ENCODE measurements at regions not wholly inside any gene's neighbourhood (a gene's known extent, or its start where the extent isn't known, plus 50 kb on each side); places are given as distances from the start of the nearest gene placed in this dataset.

DNA sequence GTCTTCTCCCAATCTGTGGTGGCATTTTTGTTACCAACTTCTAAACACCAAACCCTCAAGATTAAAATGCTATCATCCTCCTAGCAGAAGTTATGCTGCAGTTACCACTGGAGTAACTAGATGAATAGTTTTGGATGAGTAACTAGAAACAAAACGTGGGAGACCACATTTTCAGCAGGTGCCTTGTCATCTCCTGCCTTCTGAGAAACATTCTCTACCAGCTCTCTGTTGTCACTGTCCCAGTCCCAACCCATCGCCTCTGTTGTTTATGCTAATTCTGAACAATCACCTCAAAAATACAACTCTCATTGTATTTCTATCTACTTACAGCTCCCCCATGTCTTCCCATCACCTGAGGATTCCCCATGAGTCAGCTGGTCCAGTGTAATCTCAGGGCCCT is 652.5 kb upstream of the ADAMTS16 start:
- DNase-seq (ENCODE audit: low spot score) = no peak

DNA sequence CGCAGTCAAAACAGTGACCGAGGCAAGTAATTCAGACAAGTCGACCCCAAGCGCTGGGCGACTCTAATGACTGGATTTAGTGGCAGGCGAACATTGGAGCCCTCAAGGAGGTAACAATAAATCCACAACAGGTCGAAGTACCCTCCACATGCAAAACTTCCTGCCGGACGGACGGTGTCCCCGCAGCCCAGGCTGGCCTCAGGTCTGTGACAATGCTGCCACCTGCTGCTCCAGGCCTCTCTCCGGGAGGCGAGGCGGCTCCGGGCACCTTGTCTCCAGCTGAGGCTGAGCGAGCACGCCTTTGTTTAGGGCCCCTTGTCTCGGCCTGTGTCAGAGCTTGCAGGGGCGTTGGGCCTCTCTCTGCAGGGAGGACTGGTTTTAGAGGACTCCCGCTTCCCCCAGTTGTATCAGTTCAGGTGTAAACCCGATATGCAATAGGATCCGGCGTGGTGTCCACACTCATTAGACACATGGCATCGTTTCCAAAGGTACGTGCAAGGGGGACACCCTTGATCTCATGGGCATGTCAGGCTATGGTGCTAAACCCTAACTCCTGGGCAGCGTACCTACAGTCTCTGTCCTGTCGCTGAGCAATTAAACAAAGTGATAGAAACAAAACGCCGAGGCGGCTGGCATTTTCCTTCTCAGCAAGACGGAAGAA is 628.0 kb upstream of the ADAMTS16 start:
- DNase-seq (ENCODE audit: low spot score) = peak; percentile 68

DNA sequence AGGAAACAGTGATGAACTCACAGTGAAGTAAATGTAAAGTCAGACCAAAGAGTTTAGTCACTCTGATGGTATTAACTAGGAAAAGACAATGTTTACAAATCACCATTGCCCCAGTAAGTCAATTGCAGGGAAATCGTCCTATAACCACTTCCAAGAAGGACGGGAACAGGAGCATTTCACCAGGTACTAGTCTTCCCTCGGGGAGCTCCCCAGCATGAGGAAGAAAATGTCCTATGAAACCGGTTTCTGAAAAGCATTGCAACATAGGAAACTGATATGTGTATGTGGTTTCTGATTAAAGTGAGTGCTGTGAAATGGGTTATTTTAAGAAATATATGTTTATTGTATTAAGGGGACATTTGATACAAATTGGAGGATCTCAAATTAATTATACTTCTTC is 626.7 kb upstream of the ADAMTS16 start:
- no peak for DNase-seq (ENCODE audit: low spot score)

DNA sequence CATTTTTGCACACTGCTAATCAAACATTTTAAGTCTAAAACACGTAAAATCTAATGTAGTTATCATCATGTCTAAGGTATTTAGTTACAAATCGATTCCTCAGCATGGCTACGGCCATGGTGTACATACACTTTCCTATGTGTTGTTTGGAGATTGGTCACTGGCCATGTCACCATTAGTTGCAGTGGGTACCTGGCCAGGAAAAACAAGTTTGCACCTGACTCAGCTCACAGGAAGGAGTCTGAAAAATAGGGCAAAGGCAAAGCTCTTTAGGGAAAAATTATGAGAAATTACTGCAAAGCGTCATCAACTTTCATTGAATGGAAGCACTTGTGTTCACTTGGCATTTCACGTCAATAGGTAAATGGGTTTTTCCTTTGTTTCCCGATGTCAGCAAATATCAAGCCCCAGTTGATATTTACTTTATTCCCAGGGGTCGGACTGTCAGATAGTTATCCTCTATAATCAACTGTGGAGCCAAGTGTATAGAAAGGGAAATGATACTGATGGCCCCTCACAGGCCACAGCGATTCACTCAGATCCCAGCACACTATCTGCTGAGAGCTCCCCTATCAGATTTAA is 626.0 kb upstream of the ADAMTS16 start:
- no peak for DNase-seq (ENCODE audit: low spot score)

DNA sequence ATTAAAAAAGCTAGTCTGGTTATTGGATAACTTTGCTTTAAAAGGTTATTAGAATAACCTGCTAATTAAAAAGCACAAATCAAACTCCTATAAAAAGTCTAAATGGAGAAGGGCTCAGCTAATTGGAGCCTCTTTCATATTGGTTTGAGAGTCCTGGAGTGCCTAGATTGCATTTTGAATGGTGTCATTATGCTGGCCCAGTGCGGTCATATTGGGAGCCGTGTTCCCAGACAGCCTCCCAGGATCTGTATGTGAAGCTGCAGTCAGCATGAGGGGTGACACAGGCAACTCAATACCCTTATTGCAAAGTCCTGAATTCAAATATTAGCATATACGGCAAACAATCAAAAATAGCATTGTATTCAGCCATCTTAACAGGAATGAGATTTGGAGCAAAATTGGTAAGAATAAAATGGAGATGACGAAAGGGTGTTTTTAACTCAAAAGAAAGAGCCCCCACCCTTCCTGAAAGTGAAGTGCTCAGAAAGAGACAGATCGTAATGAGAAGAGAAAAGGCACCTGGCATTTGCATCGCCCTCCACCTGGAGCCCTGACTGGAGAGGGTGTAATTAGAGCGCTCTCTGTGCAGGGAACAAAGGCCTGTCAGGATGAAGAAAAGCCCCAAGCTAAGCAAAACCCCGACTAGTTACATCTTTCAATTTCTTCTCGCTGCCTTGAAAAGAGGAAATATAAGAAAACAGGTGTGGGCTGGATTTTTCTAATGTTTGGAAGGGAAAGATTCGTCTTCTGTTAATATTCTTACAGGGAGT is 621.0 kb upstream of the ADAMTS16 start:
- no peak for DNase-seq (ENCODE audit: low spot score)

DNA sequence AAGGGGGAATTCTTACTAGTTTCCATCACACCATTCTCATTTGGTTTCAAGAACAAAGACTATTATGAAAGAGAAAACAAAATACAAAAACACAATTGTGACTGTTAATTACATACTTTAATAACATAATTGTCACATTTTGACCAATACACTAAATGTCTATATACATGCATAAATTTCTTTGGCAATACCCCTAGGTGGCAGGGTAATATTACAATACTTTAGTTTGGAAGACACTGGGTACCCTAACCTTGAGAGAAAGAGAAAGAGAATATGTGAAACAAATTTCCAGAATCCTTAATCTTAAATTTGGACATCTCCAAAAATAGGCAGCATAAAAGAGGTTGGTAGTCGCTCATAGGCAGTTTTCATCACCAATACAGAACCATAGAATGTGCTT is 619.6 kb upstream of the ADAMTS16 start:
- DNase-seq (ENCODE audit: low spot score) = peak; percentile 5

DNA sequence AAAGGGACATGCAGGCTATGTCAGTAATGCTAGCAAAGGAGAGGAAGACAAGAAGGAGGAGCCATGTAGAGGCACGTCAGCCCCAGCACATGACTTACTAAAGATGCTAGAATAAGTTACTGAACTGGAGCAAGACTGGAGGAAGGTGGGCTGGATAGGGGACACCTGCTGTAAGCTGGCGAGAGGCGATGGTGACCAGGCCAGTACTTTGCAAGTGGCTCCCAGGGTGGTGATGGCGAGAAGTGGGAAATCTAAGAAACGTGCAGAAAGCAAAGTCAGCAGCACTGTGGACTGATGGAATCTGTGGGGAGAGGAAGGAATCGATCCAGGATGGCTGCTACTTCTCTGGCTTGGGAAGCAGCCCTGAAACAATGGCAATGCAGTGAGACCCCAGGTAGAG is 617.1 kb upstream of the ADAMTS16 start:
- DNase-seq (ENCODE audit: low spot score) = no peak

DNA sequence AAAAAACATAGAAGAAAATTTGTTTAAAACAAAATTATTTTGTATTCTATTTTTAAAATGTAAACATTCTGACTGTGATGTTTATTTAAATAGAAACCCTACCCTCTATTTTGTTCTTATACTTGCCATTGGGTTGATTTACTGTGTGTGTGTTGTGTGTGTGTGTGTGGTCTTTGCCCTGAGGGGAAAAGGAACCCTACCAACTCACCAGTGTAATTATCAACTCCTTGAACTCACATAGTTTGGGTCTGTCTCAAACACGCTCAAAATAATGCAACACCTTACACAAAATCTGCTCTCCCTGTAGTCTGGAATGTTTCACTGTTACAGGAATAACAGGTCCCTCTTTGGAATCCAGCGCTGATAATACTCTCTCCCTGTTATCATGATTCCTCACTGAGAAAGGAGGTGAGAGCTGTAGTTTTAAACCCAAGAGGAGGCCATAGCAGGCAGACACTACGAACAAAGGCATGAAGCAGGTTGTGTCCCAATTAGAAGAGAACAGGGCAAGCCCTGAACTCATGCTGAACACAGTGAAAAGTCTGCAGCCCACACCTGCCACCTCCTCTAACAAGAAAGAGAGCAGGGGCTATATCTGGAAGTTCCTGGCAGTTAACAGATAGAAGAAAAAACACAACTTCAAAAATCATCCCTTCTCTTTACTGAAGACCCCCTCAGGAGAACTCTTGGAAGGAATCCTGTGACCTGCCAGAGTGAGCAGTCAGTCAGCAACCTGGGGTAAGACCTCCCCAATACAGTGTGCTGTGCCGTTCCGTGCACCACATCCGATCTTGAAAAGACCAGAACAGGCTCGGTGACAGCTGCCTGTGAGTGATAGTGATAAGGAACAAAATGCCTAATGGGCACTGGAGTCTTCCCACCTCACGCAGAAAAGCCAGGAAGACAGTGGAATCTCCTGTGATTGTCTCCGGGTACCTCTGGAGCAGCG is 608.1 kb upstream of the ADAMTS16 start:
- no peak for DNase-seq (ENCODE audit: low spot score)

DNA sequence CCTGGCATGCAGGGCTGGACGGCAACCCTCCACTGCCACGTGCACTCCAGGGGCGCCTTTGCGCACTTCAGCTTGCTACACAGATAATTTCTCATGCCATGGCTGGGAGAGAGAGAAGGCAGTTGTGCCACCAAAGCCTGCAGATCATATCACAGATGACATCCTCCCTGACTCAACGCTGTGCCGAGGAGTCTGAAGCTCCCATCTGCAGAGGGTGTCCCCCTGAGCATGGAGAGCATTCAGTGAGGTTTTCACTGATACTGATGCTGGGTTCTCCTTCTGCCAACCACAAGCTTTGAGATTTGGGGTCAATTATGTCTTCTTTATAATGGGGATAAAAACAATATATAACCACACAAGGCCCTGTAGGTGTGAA is 607.4 kb upstream of the ADAMTS16 start:
- DNase-seq (ENCODE audit: low spot score) = no peak

DNA sequence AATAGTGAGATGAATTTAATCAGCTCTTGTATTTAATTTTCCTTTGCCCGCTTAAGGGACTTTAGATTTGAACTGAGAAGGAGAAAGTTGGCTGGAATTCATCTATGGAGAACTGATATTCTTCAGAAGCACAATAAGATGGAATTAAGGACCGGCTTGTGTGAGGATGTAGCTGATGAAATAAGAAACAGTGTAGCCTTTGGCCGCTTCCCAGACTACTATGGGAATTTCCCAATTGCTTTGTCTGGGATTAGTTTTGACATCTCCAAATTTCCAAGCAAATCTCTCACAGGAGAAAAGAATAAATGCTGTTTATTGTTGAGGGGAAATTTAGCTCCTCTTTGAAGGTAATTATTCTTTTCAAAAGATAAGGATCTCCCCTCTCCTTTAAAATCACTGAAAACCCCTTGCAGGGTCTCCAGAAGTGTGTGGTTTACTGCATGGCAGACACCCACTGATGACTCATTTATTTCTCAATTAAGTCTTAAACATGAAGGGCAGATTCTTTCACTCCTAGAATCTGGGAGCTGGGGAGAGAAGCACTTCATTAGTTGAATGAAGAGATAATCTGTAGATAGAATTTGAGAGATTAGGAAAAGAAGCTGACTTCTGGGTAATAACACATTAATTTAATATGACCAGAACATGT is 606.5 kb upstream of the ADAMTS16 start:
- no peak for DNase-seq (ENCODE audit: low spot score)

DNA sequence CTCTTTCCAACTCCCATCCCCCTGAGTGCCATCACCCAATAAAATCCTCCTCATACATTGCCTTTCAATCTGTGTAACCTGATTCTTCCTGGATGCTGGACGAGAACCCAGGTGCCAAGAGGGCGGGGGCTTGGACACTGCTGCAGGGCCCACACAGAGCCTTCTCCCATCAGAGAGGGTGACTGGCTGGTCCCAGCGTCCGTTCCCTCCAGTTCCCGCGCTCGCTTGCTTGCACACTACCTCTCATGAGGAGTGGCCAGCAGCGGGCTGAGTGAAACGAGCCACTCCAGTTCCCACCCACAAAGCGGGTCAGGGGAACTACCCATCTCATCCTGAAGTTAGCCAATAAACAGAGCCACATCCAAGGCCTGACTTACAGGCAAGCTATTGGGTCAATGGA is 602.6 kb upstream of the ADAMTS16 start:
- DNase-seq (ENCODE audit: low spot score) = no peak

DNA sequence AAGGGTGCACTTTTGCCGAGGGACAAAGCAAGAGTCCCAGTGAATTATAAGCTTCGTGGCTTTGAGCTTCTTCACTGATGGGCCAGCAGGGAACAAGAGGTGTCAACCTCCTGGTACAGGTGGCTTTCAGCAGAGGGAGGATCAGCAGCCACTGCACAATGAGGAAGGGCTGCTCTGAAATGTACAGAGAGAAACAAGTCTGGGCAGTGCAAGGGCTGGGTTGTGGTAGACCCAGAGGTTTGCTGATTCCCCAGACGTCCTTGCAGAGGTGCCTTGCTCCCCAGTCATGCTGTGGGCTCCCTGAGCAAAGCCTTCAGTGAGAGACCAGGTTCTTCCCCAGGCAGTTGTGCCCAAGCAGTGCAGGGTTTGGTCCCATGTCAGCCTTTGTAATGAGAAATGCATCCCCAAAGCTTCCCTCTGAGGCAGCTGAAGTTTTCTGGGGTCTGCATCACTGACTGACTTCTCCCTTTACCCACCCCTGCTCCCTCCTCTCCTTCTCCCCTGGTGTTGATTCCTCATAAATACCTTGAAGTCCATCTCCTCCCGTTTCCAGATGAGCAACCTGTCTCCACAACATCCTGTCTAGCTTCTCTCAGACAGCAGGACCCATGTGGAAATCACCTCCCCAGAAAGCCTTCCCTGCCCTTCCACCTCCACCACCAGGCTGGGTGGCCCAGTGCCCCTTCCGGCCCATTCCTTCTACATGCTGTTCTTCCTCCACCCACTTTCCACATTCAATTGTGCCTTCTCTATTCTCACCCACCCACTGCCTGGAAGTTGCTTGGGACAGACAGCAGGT is 599.6 kb upstream of the ADAMTS16 start:
- no peak for DNase-seq (ENCODE audit: low spot score)

DNA sequence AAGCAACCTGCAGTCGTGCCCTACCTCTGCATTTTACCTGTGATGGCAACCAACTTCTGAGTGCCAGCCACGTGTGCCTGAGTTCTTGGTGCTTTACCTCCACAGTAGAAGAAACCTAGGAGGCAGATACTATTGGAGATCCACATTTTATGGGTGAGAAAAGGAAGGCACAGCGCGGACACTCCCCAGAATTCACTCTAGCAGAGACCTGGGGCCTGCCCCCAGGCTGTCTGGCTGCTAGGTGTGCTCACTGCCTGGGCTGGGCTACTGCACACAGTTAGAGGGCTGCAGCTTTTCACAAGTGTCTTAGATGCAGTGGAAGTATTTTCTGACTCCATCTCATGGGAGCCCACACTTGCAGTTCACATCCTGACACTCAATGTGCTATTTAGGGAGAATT is 598.8 kb upstream of the ADAMTS16 start:
- no peak for DNase-seq (ENCODE audit: low spot score)

DNA sequence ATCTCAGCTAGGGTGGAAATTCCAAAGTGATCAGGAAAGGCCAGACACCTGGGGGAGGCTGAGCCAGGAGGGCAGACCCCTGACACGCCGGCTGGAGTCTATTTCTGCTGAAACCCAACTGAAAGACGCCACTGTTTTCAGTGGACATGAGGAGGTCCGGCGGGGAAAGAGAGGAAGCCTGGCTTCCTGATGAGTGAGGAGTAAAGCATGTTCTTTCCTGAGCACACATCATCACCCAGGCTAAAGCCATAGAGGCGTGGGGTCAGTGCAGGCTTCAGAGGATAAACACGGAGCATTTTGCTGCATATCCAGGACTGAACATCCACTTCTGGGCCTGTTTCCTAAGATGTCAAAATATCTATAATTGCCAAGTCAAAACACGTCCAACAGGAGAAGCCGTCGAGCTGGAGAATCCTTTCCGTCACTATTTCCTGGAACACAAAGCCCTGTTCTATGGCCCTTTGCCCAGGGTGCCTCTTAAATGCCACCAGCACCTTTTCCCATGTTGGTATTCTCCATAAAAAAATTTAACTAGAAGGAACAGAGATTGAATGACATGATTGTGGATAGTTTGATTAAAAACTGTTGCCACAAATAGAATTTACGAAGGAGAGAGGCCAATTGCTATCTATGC is 597.9 kb upstream of the ADAMTS16 start:
- DNase-seq (ENCODE audit: low spot score) = no peak

DNA sequence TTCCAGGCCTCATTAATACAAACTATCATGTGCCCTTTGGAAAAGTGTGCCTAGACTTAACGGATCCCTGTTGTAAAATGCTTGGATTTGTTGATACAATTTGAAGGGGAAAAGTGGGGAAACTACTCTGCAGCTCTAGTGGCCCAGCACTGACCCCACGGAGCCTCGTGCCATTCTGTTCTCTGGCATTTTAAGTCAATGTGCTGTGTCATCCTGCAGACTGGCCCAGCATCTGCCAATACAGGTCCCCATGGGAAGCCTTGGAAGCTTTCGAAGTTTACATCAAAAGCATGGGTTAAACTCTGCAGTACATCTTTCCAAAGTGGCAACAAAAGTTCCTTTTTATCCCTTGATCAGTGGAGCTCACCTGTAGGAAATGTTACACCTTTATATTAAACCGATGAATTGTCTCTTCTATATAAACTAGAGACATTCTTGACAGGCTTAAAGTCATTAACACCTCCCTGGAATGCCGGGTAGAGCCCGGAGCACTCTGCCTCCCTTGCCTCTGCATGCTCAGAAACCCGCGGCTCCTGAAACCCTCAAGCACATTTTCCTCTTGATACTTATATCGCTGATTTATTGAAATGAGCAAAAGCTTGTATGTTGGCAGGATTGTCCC is 596.0 kb upstream of the ADAMTS16 start:
- DNase-seq (ENCODE audit: low spot score) = no peak

DNA sequence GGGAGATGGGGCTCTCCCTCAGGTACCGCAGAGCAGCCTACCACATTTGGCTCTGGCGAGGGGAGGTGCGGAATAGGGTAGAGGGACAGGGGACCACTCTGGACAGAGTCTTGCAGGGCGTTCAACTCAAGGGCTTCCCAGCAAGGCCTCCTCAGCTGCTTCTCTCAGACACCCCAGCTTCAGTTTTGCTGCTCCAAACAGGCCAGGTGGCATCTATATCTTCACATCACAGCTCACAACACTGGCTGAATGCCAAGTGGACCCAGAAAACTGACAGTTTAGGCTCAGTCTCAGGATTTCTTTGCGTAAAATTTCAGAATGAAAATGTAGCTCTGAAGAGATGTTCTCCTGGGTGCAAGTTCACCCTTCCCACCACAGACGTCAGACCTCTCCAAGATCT is 592.6 kb upstream of the ADAMTS16 start:
- no peak for DNase-seq (ENCODE audit: low spot score)

DNA sequence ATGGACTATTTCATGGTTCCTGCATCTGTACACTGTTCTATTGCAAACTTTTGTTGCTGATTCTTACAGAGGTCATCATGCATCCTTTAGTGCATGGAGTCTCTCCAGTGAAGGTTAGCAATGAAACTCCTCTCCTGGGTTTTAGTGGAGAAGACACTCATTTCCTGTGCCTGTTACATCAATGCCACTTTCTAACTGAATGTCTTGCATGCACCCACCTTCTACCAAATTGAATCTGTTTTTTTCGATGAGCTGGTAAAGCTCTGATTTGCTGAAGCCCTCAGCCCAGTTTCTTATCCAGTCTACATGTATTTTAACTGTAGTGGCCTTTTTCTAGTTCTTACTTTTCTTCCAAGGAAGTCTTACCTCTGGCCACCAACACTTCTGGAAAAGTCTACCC is 591.8 kb upstream of the ADAMTS16 start:
- DNase-seq (ENCODE audit: low spot score) = no peak

DNA sequence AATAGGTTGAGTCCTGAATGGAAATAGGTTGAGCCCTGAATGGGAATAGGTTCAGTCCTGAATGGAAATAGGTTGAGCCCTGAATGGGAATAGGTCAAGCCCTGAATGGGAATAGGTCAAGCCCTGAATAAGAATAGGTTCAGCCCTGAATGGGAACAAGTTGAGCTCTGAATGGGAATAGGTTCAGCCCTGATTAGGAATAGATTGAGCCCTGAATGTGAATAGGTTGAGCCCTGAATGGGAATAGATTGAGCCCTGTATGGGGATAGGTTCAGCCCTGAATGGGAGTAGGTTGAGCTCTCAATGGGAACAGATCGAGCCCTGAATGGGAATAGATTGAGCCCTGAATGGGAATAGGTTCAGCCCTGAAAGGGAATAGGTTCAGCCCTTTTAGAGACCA is 590.8 kb upstream of the ADAMTS16 start:
- DNase-seq (ENCODE audit: low spot score) = no peak

DNA sequence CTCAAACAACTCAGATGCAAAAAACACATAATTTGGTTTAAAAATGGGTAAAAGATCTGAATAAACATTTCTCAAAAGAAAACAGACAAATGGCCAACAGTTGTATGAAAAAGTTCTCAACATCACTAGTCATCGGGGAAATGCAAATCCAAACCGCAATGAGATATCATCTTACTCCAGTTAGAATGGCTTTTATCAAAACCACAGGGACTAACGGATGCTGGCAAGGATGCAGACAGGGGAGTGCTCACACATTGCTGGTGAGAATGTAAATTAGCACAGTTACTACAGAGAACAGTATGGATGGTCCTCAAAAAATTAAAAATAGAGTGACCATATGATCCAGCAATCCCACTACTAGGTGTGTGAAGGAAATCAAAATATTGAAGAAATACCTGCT is 589.1 kb upstream of the ADAMTS16 start:
- no peak for DNase-seq (ENCODE audit: low spot score)

DNA sequence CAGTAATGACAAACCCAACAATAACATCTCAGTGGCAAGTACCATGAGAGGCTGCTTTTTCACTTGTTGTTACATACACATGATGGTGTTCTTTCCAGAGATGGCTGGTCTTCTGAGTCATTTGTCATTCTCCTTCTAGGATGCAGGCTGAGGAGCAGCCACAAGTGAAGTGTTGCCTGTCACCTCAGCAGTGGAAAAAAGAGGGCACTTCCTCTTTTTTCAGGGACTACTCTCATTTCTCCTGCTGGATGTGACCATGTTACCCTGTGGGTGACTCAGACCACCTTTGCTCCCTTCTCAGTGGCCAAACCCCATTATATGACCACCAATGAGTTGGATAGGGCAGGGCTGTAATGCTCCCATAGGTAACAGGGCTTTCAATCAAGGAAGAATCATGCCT is 587.0 kb upstream of the ADAMTS16 start:
- DNase-seq (ENCODE audit: low spot score) = no peak
